ENCODE measurements at regions not wholly inside any gene's neighbourhood (a gene's known extent, or its start where the extent isn't known, plus 50 kb on each side); places are given as distances from the start of the nearest gene placed in this dataset.

DNA sequence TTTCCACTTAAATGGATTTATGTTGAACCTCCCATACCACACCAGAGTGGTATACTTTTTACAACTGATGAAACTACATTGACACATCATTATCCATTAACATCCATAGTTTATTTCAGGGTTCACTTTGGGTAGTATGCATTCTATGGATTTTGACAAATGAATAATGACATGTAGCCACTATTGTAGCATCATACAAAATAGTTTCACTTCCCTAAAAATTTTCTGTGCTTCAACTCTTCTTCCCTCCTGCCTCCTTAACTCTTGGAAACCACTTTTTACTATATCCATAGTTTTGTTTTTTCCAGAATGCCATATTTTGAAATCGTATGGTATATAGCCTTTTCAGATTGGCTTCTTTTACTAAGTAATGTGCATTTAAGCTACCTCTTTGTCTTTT, 199.5 kb upstream of the TMEM196 start:
- Histone ChIP-seq H3K27ac (ENCODE audit: low read depth in 2 of 2, low read length in 2 of 2) (no peak overlapping the region), H3K9me3 (ENCODE audit: control insufficient read depth in 2 of 3, insufficient read depth in 1 of 3, low read length in 3 of 3) (no peaks in the 10 kb centered on the region), H3K36me3 (ENCODE audit: control insufficient read depth in 2 of 3, insufficient read depth in 3 of 3, low read length in 3 of 3) (no peaks in the 10 kb centered on the region), H3K4me3 (ENCODE audit: low read length in 3 of 3) (no peak overlapping the region), H3K9ac (ENCODE audit: low read length in 3 of 3) (no peak overlapping the region), H3K4me1 (ENCODE audit: control insufficient read depth in 2 of 3, insufficient read depth in 2 of 3, low read depth in 1 of 3, low read length in 3 of 3) (no peaks in the 10 kb centered on the region), H3K27me3 (ENCODE audit: control insufficient read depth, insufficient read depth, low read length) (no peaks in the 10 kb centered on the region)
- TF ChIP-seq, protein P1, sequence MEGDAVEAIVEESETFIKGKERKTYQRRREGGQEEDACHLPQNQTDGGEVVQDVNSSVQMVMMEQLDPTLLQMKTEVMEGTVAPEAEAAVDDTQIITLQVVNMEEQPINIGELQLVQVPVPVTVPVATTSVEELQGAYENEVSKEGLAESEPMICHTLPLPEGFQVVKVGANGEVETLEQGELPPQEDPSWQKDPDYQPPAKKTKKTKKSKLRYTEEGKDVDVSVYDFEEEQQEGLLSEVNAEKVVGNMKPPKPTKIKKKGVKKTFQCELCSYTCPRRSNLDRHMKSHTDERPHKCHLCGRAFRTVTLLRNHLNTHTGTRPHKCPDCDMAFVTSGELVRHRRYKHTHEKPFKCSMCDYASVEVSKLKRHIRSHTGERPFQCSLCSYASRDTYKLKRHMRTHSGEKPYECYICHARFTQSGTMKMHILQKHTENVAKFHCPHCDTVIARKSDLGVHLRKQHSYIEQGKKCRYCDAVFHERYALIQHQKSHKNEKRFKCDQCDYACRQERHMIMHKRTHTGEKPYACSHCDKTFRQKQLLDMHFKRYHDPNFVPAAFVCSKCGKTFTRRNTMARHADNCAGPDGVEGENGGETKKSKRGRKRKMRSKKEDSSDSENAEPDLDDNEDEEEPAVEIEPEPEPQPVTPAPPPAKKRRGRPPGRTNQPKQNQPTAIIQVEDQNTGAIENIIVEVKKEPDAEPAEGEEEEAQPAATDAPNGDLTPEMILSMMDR (IDR thresholded peaks at IDR 0.05; ENCODE audit: borderline replicate concordance, extremely low read depth, insufficient read depth): no peak
- FAIRE-seq (no peak), DNase-seq (no peak)
- intact Hi-C loops (cut with DNase I): no loop called here

DNA sequence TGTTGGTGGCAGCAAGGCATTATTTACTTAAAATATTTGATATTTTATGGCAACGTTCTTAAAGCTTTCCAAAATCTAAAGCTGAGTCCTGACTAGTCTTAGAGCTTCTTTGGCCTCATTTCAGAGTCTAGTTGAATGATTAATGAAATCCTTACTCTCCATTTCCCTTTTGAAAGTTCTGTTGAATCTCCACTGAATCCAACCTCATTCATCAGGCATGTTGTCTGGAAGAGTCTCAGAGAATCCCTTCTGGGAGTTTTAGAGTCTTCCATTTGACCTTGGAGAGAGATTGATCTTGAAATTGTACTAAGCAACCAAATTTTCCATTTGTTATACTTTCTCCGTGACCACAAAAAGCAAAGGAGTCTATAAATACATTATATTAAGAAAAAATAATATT, 198.5 kb upstream of the TMEM196 start:
- TF ChIP-seq, protein P1 (IDR thresholded peaks at IDR 0.05; ENCODE audit: borderline replicate concordance, extremely low read depth, insufficient read depth): no peak
- Histone ChIP-seq H3K27me3 (ENCODE audit: control insufficient read depth, insufficient read depth, low read length) (no peaks in the 10 kb centered on the region), H3K27ac (ENCODE audit: low read depth in 2 of 2, low read length in 2 of 2) (no peak overlapping the region), H3K4me1 (ENCODE audit: control insufficient read depth in 2 of 3, insufficient read depth in 2 of 3, low read depth in 1 of 3, low read length in 3 of 3) (no peaks in the 10 kb centered on the region), H3K9ac (ENCODE audit: low read length in 3 of 3) (no peak overlapping the region), H3K36me3 (ENCODE audit: control insufficient read depth in 2 of 3, insufficient read depth in 3 of 3, low read length in 3 of 3) (no peaks in the 10 kb centered on the region), H3K4me3 (ENCODE audit: low read length in 3 of 3) (no peak overlapping the region), H3K9me3 (ENCODE audit: control insufficient read depth in 2 of 3, insufficient read depth in 1 of 3, low read length in 3 of 3) (no peaks in the 10 kb centered on the region)
- no peak for DNase-seq
- FAIRE-seq: no peak
- intact Hi-C loops (cut with DNase I): no loop called here

DNA sequence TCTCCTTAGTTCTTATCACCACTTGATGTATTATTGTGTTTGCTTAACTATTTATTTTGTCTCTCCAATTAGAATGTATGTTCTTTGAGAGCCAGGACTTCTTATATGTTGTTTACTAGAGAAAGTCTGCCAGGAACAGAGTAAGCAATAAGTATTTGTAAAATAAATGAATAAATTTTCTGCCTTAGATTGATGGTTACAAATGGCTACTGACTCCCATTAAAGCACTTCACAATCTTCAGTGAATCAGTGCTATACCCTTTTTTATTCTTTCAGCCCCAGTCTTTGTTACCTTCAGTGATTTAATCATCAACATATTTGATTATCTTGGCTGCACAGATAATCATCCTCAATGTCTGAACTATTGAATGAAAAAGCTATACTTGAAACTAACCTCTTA, 197.1 kb upstream of the TMEM196 start:
- TF ChIP-seq, protein P1 (IDR thresholded peaks at IDR 0.05; ENCODE audit: borderline replicate concordance, extremely low read depth, insufficient read depth): no peak
- no peak for FAIRE-seq

DNA sequence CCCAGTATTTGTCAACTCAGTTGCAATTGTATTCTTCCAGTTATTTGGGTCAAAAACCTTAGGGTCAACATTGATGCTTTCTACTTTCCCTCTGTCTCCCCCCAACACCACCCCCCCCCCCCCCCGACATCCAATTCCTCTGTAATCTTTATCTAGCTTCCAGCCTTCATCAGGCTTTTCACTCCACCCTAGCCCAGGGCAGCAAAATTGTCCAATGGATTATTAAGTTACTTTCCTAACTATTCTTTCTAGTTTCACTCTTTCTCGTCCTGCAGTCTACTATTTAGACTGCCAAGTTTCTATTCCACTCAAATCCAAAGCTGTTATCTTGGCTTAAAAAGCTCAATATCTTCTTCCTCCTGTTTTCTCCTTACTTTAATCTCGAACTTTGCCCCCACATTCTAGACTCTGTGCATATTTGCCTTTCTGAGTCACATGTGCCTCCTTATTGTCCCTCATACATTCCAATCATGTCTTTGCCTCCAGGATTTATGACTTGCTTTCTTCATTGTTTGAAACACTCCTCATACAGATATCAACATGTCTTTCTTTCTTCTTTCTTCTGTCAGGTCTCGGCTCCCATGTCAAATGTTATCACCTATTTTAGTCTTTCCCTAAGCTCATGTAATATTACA, 196.6 kb upstream of the TMEM196 start:
- TF ChIP-seq, protein P1 (IDR thresholded peaks at IDR 0.05; ENCODE audit: borderline replicate concordance, extremely low read depth, insufficient read depth): no peak
- Histone ChIP-seq H3K27me3 (ENCODE audit: control insufficient read depth, insufficient read depth, low read length) (no peaks in the 10 kb centered on the region), H3K36me3 (ENCODE audit: control insufficient read depth in 2 of 3, insufficient read depth in 3 of 3, low read length in 3 of 3) (no peaks in the 10 kb centered on the region), H3K9ac (ENCODE audit: low read length in 3 of 3) (no peak overlapping the region), H3K4me3 (ENCODE audit: low read length in 3 of 3) (peak overlapping the region in 1 of 3 donors; percentile 10), H3K27ac (ENCODE audit: low read depth in 2 of 2, low read length in 2 of 2) (no peak overlapping the region), H3K4me1 (ENCODE audit: control insufficient read depth in 2 of 3, insufficient read depth in 2 of 3, low read depth in 1 of 3, low read length in 3 of 3) (no peaks in the 10 kb centered on the region), H3K9me3 (ENCODE audit: control insufficient read depth in 2 of 3, insufficient read depth in 1 of 3, low read length in 3 of 3) (no peaks in the 10 kb centered on the region)
- intact Hi-C loops (cut with DNase I): no loop called here
- DNase-seq: no peak
- no peak for FAIRE-seq

More for the DNA sequence above, 197.1 kb upstream of the TMEM196 start:
- H3K9ac ChIP-seq (ENCODE audit: low read length in 3 of 3): no peak overlapping the region
- H3K27ac ChIP-seq (ENCODE audit: low read depth in 2 of 2, low read length in 2 of 2): no peak overlapping the region
- H3K9me3 ChIP-seq (ENCODE audit: control insufficient read depth in 2 of 3, insufficient read depth in 1 of 3, low read length in 3 of 3): no peaks in the 10 kb centered on the region
- intact Hi-C loops (cut with DNase I): no loop called here
- no peak overlapping the region for H3K4me3 ChIP-seq (ENCODE audit: low read length in 3 of 3)
- no peak for DNase-seq
- H3K4me1 ChIP-seq (ENCODE audit: control insufficient read depth in 2 of 3, insufficient read depth in 2 of 3, low read depth in 1 of 3, low read length in 3 of 3): no peaks in the 10 kb centered on the region
- no peaks in the 10 kb centered on the region for H3K27me3 ChIP-seq (ENCODE audit: control insufficient read depth, insufficient read depth, low read length)
- no peaks in the 10 kb centered on the region for H3K36me3 ChIP-seq (ENCODE audit: control insufficient read depth in 2 of 3, insufficient read depth in 3 of 3, low read length in 3 of 3)
